GM18868 (cell line): ENCODE measurements at regions not wholly inside any gene's neighbourhood (a gene's known extent, or its start where the extent isn't known, plus 50 kb on each side); places are given as distances from the start of the nearest gene placed in this dataset.
"Not testable (repeated sequence)": the region's sequence is repeated elsewhere in the genome, so short reads cannot be mapped to it uniquely, and the experiment has no call there.

ENCODE experiments used
- ATAC-seq: cut with Tn5 transposase; IDR thresholded peaks from one replicate; pipeline ENCODE4 v1.9.1; 2021; ENCODE audit warnings: mild to moderate bottlenecking, moderate library complexity; ENCODE audit not compliant: unreplicated experiment

DNA sequence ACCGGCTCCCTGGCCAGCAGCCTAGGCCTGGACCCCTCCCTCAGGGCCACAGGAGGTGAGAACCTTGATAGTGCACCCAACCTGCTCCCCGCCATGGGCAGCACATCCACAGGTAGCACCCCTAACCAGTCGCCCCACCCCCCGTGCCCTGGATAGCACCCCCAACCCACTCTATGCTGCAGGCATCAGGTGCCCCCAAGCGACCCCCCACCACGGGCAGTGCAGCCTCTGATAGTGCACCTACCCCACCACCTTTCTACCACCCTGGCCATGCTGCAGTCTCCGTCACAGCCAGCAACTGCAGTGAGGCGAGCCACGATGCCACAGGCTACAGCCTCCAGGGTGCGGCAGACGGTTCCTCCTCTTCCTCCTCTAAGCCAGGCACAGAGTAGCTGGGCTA, 55.6 kb downstream of the SOWAHC start:
- ATAC-seq, result no peak

DNA sequence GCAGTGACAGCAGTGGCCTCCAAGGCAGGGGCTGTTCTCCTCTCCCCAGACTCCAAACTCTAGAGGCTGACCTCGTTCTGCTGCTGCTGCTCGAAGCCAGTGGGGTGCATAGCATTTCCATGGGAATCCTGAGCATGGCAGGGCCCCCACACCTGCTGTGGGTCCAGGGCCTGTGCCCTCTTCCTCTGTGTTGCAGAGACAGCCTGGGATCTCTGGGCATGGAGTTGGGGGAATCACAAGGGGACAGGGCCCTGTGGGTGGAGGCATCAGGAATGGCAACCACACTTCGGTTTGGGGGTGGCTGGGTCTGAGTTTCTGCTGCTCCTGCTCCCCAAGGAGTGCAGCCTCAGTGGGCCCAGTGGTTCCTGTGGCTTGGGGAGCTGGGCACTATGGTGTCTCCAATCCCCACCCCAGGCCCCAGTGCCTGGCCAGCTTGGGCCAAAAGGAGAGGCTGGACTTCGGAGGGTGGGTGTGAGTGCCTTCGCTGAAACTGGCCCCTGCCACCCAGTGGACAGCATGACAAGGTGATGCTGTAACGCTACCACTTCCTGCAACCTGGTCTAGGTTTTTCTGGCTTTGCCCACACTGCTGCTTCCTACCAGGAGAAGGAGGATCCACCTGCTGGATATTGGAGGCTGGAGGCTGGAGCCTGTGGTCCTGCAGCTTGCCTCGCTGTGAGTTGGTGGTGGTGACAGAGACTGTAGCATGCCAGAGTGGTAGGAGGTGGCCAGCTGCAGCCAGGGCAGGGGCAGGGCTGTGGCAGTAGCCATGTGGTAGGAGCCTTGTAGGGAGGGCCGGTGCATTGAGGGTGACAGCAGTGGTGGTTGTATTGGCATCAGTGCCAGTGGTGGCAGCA, 56.6 kb downstream of the SOWAHC start:
- no peak for ATAC-seq

DNA sequence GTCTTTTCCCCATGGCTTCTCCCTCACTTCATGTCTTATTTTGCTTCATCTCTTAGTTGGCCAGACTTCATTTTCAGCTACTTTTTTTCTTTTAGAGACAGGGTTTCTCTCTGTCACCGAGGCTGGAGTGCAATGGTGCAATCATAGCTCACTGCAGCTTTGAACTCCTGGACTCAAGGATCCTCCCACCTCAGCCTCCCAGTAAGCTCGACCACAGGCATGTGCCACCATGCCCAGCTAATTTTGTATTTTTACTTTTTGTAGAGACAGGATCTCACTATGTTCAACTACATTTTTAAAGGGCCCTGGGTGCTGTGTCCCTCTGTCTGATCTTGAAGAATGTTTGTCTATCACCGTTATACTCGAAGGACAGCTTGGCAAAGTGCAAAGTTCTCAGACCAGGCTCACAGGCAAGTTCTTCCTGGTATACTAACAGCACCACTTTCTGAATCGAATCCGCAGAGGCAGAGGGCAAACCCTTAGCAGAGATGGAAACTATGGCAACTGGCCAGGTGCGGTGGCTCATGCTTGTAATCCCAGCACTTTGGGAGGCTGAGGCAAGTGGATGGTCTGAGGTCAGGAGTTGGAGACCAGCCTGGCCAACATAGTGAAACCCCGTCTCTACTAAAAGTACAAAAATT, 60.9 kb downstream of the SOWAHC start:
- ATAC-seq, result no peak

DNA sequence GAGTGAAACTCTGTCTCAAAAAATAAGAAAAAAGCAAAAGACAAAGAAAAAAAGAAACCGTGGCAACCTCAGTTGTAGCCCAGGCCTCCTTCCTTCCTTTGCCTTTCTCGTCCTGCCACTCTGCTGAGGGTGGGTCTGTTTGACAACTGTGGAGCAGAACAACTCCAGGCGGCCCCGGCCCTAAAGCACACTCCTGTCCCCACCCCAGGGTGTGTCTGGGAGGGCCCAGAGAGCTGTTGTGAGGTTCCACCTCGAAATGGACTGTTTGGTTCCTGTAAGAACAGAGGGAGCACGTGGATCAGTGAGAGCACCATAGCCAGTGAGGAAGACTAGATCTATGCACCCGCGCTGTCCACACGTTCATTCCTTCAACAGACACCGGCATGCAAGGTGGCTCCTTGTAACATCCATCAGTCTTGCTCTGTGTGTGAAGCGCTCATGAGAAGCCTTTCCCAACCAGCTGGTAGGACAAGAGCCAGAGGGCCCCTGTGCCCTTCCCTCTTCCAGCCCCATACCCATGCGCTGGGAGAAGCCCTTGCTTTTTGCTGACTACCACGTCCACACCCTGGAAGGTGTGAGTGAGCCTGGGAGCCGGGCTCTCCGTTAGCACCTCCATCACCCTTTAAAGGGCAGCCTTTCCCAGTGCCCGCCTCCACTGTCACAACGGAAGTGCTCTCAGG, 61.6 kb downstream of the SOWAHC start:
- no peak for ATAC-seq

DNA sequence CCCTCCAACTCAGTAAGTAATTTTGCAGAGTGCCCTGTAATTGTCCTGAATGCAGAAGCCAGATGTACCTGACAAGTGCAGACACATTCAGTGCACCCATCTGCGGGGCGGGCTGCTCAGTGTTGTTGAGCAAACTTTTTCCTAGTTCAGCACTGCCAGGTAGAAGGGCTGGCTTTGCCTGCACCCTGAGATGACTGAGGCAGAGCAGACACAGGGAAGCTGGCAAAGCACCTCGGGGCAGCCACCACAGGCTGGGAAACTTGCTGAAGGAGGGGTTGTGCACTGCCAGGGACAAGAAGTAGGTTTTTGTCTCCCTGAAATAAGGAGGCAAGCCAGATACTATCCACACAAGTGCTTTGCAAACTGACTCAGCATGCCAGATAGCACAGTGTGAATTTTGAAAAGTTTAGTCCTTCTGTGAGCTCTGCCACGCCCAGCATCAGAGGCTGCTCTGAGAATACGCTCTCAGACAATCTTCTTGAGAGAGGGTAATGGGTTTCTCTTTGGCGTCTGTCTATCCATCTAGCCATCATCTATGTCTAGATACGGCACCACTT, 62.3 kb downstream of the SOWAHC start:
- no peak for ATAC-seq

DNA sequence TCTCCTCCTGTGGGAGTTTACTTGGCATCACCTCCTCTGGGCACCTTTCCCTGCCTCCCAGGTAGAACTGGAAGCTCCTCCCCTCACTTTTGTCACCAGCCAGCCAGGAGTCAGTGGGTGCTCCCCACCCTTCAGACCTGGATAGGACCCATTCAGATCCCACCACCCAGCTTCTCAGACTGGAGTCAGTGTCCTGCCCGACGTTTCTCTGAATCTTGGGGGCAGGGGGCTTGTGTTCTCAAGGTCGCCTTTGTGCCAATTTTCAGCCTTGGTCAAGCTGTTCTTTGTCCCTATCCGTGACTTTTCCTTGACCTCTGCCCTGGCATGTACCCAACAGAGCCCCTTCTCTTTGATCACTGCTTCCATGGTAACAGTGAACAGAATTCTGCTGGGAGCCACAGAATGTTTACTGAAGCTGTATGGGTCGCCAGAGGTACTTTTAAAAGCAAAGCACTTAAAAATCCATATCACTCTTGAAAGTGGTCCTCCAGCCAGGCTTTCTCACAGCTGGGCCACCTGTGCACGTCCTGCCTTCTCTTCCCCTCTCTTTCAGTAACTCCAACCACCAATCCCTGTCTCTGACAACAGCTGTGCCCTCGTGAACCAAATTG, 63.1 kb downstream of the SOWAHC start:
- ATAC-seq, result not testable (repeated sequence)

DNA sequence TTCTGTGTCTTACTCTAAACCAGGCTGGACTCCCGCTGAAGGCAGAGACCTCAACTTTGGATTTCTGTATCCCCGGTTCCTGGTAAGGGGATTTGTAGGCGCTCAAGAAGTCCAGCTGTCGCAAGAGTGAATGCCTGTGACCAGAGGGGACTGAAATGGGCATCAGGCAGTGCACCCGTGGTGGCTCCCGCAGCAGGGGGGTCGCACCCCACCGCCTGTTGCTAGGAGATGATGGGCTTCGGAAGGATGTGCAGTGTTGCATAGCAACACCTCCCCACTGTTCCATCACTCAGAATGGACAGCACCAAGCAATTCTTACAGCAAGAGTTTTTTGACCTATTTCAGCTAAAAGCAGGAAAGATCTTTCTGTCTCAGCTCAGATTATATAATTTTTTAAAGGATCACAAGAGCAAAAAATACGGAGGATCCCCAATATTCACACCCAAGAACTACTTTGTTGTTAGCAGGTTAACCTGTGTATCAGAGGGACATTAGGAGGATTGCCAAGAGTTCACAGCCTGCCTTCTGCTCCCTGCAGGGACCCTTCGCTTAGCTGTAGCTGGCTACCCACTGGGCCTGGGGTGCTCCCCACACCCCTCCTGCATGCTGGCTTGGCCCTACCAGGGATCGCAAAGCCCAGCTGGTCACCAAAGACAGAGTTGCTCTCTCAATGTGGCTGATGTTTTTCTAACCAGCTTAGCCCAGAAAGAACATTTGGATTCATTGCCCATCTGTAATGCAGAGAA, 63.8 kb downstream of the SOWAHC start:
- ATAC-seq, result no peak

DNA sequence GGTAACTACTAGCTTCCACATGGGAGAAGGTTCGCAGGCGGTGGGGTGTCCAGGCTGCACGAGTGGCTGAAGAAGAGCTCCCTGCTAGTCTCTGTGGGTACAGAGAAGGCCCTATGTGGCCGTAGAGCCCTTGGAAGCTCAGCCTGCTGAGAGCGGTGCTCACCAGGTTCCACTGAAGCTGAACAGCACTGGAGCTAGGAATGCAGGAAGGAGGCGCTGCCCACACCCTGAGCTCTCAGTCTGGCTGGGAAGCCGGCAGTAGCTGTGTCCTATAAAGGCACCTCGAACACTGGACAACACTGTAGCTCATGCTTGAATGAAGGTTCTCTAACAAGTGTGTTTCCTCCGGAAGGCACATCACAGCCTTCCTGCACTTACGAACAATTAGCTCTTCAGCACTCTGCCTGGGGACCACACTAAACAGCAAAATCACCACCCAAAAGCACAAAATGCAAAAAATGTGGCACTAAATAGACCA, 64.6 kb downstream of the SOWAHC start:
- not testable (repeated sequence) for ATAC-seq

DNA sequence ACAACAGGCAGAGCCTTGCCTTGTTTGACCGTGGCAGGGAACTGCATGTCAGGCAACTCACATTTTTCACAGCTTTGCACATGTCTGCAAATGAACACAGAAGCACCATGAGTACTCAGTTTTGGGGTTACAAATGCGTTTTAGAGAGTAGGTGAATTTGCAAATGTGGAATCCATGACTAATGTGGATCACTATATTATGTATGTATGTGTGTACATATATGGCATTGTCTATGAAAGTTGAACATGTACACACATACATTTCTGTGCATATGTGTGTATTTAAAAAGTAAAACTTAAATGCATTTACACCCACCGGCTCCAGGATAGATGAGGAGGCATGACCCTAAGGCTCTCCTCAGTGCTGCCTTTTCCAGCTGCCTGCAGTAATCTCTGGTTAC, 65.1 kb downstream of the SOWAHC start:
- ATAC-seq, result no peak

DNA sequence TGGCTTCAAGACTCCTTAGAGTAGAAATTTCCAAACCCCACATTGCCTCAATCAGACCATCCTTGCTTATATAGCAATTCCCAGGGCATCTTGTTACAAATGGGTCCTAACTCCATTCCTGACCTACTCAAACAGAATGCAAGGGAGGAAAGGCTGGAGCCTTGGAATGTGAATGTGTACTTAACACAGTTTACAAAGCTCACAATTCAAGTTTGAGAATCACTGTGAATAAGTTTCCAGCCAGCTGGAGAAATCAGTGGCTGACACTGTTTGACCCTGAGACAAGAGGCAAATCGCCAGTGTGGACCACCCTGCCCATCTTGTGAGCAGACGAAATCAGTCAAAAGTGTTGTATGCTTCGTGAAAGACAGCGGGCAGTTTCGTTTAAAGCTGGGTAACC, 65.5 kb downstream of the SOWAHC start:
- ATAC-seq, result no peak

DNA sequence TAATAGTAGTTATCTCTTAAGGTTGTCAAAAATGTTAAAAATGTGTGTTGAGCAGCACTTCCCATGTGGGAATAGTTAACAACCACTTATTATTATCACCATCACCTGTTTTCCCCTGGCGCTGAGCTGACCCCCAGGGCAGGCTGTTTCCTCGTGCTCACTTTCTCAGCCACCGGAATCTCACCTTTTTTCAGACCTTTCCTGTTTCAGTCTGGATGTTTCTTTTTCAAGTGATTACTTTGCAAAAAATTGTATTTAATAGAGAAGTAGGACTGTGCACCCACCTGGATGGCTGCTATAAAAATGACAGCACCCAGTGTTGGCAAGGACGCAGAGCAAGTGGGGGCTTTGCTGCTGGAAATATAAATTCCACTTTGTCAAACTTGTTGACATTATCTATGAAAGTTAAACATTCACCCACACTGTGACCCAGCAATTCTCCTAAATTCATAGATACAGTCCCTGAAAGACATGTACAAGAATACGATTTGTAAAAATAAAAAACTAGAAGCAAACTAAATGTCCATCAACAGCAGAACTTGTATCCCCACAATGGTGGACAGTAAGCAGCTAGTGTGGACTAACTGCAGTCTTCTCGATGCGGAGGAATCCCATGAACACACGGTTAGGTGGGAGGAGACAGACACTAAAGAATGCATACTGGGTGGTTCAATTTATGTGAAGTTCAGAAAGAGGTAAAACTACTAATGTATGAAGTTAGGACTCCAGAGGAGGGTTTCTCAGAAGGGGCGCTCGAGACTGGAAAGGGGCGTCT, 66.5 kb downstream of the SOWAHC start:
- no peak for ATAC-seq

DNA sequence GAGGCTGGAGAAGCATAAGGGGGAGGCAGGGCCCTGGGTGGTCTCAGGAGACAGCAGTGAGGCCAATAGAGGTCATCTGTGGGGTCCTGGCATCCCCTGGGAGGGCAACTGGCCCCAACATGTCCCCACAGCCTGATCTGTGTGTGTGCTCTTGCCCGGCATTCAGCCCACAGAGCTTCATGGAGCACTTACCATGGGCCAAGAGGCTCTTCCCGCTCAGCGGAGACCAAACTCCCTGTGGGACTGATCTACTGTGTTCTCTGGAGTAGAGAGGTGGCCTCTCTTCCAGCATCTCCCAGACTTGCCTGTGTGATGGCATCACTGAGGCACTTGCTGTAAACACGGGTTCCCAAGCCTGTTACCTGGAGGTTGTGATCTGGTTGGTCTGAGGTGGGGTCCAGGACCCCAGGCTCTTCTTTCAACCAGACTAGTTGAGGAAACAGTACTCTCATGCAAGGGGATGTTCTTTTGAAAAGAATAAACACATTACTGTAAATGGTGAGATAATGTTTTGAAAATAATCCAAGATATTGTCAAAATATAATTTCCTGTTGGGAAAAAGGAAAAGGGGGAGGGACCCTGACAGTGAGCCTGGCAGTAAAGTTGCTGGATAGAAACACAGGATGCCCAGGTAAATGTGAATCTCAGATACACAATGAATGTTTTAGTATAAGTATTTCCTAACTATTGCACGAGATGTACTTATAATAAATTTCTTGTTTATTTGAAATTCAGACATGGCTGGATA, 67.6 kb downstream of the SOWAHC start:
- no peak for ATAC-seq

DNA sequence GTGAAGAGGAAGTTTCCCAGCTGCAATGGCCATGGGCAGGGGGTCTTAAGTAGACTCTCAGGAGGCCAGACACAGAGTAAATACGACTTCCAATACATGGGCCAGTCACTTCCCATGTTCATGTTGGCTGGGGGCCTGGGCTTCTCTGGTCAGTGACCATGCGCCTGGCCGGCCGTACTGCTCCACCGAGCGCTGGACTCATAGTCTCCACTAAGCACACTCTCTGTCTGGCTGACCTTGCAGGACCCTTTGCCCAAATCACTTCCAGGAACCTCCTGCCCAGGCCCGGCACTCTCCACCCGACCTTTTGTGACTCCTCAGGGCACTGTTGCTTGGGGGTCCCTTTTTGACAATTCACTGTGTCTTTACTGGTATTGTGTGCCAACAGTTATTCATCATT, 69.3 kb downstream of the SOWAHC start:
- no peak for ATAC-seq

DNA sequence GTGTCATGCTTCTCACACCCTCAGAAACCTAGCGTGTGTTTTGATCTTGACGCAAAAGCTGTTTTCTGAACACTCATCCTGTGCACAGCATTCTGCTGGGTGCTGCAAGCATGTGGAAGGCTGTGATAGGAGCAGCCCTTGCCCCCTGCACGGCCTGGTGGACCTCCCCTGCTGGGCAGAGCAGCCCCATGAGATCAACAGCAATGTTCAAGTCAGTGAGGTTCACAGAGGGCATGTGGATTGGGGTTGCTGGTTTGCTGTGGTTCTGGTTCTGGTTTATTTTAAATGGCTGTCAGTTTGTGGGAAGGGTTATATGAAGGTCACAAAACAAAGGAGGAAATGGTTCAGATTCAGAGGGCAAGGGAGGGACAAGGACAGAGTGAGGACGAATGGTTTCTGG, 71.3 kb downstream of the SOWAHC start:
- no peak for ATAC-seq

DNA sequence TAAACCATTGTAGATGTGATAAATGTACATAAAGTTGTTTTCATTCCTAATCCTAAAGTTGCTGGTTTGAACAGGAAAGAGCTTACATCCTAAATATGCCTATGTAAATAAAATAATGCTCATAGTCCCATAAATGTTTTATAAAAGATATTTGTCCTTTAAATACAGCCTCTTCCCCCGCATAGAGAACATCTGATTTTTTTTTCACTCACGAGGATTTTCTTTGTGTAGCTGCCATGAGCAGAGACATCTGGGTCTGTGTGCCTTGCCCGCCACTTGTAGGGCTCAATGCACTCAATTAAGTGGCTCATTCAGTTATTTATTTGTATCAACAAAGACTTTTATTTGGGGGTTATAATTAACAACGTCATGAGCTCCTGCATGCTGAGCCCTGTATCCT, 72.8 kb downstream of the SOWAHC start:
- ATAC-seq, result no peak

DNA sequence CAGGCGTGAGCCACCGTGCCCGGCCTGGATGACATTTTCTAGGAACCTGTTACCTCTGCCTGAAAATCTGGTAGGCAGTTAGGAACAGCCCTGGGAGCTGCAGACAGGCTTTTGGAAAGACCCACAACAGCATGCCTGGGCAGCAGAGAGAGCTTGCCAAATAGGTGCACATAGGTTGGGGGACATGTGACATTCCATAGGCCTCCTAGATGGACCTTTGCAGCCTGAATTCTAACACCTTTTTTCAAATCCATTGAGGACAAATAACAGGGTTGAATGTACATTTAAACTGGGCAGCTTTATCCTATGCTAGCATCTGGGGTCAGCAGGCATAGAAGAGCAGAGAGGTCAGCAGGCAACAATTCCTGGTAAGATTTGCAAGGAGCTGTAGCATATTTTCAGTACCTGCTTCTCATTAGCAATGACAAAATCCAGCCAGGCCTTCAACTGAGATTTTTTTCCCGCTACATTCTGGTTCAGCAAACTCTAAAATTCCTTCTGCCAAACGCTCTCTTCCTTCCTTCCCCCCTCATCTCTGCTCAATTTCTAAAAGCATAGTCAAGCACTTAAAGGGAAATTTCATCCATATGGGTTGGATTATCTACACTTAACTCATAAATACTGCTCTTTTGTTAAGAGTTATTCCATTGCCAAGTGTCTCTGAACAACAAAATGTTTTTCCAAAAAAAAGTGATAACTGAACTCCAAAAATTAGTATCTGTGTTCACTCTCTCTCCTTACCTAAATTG, 75.2 kb downstream of the SOWAHC start:
- no peak for ATAC-seq

DNA sequence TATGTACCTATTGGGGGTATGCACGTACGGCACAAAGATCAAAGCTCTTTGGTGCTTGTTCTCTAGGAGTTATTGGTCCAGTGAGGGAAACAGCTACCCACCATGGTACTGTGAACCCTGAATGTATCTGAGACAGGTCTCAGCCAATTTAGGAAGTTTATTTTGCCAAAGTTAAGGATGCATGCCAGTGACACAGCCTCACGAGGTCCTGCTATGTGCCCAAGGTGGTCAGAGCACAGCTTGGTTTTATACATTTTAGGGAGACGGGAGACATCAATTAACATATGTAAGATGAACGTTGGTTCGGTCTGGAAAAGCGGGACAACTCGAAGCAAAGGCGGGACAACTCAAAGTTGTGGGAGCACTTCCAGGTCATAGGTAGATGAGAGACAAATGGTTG, 75.8 kb downstream of the SOWAHC start:
- no peak for ATAC-seq

DNA sequence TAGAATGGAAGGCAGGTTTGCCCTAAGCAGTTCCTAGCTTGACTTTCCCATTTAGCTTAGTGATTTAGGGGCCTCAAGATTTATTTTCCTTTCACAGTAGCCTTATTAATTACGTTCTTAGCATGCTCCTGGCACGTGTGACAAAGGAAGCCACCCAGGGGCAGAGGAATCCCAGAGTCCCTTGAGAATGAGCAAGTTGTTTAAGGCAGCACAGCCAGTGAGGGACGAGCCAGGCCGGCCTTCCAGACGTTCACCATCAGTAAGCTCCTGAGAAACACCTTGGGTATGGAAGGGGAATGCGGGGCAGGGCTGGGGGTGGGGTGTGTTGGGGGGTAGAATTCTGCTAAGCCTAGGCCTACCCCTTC, 76.3 kb downstream of the SOWAHC start:
- no peak for ATAC-seq
